CD4-positive, alpha-beta T cell treated with Interleukin-12 subunit alpha and Interleukin-12 subunit beta, for 1 hour (primary cell): ENCODE measurements at regions not wholly inside any gene's neighbourhood (a gene's known extent, or its start where the extent isn't known, plus 50 kb on each side); places are given as distances from the start of the nearest gene placed in this dataset.

Experiments used
- DNase-seq: peaks from one replicate; pipeline ENCODE4 v3.0.0-alpha.2; 2020

DNA sequence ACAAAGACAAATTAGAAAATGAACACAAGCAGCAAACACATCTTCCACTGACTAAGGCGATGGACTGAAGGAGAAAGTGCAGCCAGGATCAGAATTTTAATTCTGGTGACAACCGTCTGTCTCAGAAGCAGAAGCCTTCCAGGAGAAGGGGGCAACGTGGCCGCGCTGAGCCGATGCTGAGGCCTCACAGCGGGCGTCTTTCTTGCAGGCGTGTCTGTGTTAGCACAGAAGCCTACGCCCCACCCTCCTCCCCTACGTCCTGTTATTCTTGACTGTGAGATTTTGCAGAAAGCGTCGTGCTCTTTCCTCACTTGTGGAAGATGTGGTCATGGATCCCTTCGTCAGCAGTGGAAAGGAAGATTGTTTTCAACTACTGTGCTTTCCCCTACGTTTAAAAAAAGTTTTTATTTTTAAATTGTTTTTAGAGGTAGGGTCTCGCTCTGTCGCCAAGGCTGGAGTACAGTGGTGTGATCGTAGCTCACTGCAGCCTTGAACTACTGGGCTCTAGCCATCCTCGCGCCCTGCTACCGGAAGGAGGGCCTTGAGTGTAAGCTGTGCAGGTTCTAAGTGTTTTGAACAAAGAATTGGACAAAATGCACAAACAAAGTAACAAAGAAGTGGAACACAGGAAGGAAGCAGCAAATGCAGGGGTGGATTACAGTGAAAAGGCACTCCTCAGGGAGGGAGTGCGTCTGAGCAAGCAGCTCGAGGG is 422.0 kb downstream of the GALR1 start:
- DNase-seq: no peak

GRCh38 chr18:77676910-77677309 is 427.3 kb downstream of the GALR1 start:
- no peak for DNase-seq

DNA sequence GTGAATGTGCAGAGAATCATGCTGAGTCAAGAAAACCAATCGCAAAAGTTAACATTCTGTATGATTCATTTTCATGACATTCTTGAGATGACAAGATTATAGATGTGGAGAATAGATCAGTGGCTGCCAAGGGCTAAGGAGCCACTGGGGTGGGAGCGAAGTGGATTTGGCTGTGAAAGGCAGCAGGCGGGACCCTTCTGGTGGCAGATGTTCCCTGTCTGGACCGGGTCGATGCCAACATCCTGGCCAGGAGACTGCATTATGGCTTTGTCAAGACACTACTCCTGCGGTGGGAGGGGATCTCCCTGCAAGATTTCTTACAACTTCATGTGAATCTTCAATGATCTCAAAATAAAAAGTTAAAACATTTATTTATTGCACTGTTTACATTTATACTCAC is 427.9 kb downstream of the GALR1 start:
- DNase-seq: no peak

GRCh38 chr18:77679869-77680268 is 430.2 kb downstream of the GALR1 start:
- no peak for DNase-seq

GRCh38 chr18:77700051-77700450 is 450.4 kb downstream of the GALR1 start:
- no peak for DNase-seq

- no peak for DNase-seq
Observed at GRCh38 chr18:77701977-77702376, 452.3 kb downstream of the GALR1 start.

DNA sequence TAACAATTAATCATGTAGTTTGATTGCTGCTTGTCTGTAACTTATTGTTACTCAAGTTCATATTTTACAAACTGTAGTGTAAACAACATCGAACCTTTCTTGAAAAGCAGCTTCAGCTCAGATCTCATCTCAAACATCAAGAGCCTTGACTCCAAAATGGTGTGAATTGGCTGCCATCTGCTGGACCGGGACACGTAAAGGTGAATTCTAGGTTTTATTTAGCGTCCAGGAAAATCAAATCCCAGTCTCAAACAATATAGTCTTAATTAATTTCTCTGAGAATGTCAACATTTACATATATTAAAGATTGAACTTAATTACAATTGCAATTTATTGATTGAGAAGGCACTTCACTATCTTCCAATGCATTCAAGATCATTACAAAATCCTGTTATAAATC is 453.0 kb downstream of the GALR1 start:
- no peak for DNase-seq

DNA sequence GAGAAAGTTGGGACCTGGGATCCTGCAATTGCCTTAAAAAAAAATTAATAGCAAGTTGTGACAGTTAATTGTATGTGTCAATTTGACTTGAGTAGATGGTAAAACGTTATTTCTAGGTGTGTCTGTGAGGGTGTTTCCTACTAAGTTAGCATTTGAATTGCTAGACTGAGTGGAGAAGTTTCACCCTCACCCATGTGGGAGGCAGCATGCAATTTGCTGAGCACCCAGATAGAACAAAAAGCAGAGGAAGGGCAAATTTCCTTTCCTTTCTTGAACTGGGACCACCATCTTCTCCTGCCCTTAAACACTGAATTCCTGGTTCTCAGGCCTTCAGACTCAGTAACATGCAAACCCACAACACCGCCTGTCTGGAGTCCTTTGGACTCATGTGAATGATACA is 455.7 kb downstream of the GALR1 start:
- no peak for DNase-seq

DNA sequence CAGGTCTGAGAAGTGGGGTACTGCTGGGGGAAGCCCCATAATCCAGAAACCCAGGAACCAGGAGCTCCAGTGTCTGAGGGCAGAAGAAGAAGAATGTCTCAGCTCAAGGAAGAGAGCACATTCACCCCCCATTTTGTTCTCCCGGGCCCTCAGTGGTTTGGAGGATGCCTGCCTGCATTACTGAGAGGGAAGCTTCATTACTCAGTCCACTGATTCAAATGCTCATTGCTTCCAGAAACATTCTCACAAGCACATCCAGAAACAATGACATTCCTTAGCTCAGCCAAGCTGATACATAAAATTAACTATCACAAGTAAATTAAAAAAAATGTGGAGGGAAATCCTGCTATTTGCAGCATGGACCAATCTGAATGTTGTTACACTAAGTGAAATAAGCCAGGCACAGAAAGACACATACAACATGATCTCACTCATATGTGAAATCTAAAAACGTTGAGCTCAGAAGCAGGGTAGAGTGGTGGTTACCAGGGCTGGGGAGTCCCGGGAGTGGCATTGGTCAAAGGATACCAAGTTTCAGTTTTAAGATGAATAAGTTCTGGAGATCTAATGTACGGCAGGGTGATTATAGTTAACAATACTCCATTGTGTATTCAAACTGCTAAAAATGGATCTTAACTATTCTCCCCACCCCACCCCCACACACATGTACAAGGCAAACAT is 459.3 kb downstream of the GALR1 start:
- no peak for DNase-seq

DNA sequence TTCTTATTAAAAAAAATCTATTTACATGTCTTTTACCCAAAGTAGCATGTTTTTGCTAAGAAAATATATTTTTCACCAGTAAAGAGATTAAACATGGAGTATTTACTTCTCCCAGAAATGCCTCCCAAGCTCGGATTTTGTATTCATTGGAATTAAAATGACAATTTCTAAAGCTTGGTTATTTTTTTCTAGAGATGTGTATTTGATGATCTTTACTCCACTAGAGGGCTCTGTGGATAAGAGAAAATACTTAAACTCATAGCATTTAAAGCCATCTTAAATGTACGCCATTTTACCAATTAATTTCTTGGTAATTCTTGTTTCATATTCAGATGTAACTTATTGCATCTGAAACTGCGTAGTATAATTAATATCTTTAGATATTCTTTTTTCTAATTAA is 461.4 kb downstream of the GALR1 start:
- DNase-seq: no peak

- DNase-seq: no peak
Observed at GRCh38 chr18:77714716-77715115, 465.1 kb downstream of the GALR1 start.

GRCh38 chr18:77716282-77716681 is 466.6 kb downstream of the GALR1 start:
- no peak for DNase-seq

- DNase-seq: no peak
Observed at GRCh38 chr18:77733292-77733903, 483.8 kb downstream of the GALR1 start.

DNA sequence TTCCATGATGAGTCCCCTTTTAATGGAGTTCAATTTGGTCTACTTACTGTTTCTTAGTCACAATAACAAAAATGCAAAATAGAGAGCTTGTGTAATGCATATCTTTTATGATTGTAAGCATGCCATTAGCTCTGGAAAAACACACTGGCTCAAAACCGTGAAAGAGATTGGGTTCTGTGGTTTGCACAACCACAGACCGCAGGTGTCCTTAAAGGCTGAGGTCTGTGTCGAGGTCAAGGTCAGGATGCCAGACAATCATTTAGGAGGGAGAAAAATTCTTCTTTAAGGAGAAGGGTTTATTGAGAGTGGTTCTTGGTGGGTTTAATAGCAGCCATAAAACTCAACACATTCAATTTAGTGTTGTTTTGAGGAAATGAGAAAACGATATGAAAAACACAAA is 487.2 kb downstream of the GALR1 start:
- DNase-seq: no peak

GRCh38 chr18:77737405-77737804 is 487.8 kb downstream of the GALR1 start:
- no peak for DNase-seq

DNA sequence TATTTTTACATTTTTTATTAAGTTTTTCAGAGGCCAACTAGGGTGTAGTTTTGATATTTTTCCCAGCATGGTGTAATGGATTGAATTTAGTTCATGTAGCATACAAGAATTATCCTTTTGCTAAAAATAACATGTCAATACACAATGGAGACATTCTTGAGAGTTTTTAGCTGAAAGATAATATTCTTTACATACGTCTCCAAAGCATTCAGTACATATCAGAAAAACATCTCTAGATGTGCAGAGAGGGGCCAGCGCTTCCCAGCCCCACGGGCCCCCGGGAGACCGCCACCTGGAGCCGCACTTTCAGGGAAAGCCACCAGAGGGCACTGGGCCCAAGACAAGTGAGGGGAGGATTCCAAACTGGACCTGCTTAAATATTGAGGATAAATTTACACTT is 499.4 kb downstream of the GALR1 start:
- DNase-seq: no peak

- no peak for DNase-seq
Observed at GRCh38 chr18:77750006-77750405, 500.4 kb downstream of the GALR1 start.

DNA sequence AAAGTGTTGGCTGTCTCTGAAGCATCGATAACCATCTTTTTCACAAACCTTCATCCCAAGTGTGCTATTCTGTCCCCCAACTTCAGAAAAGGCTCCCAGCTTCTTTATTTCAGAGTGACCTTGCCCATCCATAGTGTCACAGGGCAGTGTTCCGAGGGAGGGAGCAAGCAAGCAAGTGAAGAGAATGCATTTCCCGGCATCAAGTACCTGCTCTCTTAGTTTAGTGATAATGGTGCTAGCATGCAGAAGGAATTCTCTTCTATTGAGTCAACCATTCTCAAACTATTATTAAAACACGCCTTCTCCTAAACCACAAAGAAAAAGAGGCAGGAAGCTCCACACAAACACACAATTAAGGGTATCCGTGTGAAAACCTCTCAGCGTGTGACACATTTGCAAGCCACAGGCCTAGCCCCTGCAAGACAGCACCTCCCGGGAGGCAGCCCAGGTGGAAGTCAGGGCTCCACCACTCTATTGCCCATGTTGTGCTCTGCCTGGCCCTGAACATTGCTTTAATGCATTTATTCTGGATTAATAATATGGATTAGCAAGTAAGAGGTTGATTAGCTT is 504.9 kb downstream of the GALR1 start:
- DNase-seq: no peak

DNA sequence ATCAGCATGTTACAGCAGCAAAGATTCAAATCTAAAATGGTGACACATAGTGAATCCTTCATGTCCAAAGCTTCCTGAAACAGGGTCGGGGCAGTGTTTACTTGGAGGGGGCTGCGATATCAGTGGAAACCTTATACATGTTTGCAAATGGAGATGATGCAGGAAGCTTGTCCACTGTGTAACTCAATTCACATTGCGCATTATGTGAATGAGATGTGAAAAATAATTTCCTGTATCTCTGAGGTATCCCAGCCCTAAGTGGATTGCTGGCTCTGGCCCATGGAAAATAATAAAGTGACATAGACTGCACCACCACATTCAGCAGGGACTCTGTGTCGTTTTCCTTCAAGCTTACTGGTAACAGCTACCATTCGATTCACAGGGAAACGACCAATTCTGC is 505.5 kb downstream of the GALR1 start:
- no peak for DNase-seq

- DNase-seq: no peak
Observed at GRCh38 chr18:77761332-77761731, 511.7 kb downstream of the GALR1 start.

DNA sequence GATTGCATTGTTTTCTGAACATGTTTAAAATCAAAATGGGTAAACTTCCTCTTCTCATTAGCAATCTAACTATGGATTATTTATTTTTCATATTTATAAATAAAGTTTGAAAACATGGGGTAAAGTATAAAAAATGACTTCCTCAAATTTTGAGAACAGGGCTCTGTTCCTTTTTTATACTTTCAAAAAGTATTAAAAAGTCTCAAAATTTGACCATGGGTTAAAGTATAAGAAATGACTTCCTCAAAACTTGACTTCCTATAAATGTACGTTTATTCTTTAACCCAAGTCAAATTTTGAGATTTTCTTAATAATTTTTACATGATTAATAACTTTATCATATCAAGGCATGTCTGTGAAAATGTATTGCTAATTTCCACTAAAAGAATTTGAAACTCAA is 512.4 kb downstream of the GALR1 start:
- DNase-seq: no peak

DNA sequence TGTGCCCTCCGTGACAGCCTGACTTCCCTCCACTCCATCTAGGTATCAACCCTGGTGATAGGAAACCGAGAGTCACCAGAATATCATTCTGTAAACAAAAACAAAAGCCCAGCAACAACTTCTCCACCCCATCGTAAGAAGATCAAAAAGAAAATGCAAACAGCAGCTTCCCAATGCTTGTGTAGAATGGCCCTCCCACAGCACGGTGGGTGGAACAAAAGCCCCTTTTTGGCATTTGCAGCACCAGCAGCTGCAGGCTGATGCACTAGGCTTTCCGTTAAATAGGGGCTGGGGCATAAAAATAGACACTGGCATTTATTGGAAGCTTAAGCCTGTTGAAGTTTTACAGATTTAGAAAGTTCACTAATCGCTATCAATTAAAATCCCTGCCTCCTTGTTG is 513.0 kb downstream of the GALR1 start:
- no peak for DNase-seq

DNA sequence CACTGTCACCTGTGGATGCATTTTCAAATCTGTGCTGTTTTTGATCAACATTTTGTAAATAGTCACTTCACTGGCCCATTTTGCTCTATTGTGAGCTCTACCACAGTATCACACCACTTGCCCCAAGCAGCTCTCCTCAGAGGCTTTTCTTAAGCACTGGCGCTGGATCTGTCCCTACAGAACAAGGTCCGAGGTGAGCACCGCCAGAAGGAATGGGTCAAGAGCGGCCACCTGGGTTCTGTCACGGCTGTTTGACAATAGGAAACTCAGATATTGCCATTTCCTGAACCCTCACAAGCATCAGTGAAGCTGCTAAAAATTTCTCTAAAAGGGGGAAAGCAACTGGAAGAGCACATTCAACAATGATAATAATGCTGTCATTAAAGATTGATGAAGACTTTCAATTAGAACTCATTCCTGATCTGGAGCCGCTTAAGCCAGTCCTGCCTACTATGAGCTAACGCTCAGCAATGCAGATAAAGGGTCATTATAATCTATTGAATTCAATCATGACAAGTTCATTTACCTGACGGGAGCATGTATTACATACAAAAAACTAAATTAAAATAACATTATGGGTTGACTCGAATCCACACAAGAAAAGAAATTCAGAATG is 514.0 kb downstream of the GALR1 start:
- DNase-seq: no peak

DNA sequence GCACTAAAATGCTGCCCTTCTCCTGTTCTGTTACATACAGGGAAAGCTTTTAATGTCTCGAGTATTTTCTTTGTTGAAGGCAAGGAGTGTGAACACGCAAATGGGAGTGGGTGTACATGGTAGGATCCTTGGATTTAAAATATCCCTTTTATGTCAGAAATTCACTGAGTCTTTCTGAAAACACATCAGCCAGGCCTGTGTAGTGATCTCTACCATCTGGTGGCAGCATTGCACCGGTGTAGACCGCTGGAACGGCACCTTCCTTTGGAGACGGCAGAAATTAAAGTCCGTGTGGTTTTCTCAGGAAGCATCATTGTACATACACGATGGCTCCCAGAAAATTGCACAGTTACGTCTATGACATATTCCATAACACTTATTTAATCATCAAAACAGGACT is 515.8 kb downstream of the GALR1 start:
- DNase-seq: no peak
